GM10266 (cell line): ENCODE measurements at regions not wholly inside any gene's neighbourhood (a gene's known extent, or its start where the extent isn't known, plus 50 kb on each side); places are given as distances from the start of the nearest gene placed in this dataset.

ENCODE experiments used
- DNase-seq: peaks from one replicate; pipeline ENCODE4 v3.0.0; 2012; ENCODE audit errors: extremely low spot score
- TF ChIP-seq, protein P1 (sequence below): IDR thresholded peaks from 2 replicates; pipeline ENCODE4 v1.5.1; 2012; ENCODE audit warnings: mild to moderate bottlenecking, low read depth; ENCODE audit not compliant: control insufficient read depth, insufficient read depth; ENCODE audit errors: missing control alignments

DNA sequence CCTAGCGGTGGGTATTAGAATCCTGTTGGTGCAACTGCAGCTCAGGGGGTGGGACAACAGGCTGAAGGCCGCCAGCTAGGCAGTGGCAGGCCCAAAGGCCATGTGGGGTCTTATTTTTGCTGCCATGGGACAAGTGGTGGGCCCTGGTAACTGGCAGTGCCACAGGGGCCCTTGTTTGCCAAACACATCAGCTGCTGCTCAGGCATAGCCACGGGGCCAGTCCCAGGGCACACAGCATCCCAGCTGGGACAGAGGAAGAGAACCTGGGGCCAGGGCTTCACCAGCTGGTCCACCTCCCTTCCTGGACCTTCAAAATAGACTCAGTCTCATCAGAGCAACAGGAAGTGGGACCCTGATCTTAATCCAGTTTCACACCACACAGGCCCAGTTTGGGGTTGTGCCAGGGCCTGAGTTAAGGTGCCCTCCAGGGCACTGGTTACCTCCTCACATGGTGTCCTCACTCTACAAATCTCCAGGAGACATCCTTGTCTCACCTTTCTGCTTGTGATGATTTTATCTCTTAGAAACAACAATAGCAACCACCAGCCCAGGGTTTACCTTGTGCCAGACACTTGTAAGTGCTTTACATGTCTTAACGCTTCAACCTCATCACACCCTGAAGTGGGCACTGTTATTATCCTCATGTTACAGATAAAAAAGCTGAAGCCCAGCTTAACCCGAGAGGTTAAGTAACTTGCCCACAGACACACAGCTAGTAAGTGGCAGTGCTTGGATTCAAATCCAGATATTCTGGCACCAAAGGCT lies 98.5 kb downstream of the GYPC start:
- DNase-seq: no peak
- TF ChIP-seq, protein P1, sequence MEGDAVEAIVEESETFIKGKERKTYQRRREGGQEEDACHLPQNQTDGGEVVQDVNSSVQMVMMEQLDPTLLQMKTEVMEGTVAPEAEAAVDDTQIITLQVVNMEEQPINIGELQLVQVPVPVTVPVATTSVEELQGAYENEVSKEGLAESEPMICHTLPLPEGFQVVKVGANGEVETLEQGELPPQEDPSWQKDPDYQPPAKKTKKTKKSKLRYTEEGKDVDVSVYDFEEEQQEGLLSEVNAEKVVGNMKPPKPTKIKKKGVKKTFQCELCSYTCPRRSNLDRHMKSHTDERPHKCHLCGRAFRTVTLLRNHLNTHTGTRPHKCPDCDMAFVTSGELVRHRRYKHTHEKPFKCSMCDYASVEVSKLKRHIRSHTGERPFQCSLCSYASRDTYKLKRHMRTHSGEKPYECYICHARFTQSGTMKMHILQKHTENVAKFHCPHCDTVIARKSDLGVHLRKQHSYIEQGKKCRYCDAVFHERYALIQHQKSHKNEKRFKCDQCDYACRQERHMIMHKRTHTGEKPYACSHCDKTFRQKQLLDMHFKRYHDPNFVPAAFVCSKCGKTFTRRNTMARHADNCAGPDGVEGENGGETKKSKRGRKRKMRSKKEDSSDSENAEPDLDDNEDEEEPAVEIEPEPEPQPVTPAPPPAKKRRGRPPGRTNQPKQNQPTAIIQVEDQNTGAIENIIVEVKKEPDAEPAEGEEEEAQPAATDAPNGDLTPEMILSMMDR: no peak

DNA sequence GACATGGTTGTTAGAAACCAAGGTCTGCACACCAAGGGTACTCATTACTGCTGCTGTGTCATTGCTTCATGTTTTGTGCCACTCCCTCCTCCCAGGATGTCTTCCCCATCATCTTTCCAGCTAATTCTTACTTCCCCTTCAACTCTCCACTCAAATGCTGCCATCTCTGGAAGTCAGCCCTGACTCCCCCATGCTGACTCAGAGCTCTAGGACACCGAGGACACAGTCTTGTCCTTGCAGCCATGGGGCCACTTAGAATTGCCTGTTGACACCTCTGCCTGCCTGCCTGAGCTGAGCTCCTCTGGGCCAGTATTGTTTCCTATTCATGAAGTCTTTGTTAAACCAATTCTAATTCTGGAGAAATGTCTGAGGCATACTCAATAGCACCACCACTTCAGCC lies 100.2 kb downstream of the GYPC start:
- DNase-seq: no peak
- TF ChIP-seq, protein P1: no peak

DNA sequence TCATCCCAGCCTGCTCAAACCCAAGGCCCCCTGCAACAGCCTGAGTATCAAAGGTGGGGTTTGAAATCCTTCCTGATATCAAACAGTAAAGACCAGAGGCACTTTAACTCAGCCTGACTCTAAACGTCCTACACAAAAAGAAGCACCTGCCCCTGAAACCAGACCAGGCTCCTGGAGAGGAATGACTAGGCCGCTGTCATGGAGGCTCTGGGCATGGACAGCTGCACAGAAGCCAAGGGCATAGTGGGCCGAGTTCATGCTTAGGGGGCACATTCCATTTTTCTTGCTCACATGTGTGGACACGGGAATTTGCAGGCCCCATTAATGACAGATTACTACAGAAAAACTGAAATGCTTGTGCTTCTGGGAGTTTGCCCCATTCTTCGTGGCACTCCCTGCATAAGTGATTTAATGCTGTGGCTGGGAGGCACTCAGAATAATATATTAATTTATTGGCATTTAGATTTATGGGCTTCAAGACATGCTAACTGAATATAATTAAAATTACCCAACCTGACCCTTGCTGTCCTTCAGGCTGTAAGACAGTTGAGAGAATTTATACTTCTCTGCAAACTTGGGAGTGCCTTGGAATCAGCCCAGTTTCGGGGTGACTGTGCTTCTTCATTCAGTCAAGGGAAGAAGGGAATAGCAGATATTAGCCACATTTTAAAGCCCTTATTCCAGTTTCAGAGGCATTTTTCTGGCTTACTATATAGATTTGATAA lies 105.5 kb downstream of the GYPC start:
- DNase-seq: no peak
- TF ChIP-seq, protein P1: no peak

DNA sequence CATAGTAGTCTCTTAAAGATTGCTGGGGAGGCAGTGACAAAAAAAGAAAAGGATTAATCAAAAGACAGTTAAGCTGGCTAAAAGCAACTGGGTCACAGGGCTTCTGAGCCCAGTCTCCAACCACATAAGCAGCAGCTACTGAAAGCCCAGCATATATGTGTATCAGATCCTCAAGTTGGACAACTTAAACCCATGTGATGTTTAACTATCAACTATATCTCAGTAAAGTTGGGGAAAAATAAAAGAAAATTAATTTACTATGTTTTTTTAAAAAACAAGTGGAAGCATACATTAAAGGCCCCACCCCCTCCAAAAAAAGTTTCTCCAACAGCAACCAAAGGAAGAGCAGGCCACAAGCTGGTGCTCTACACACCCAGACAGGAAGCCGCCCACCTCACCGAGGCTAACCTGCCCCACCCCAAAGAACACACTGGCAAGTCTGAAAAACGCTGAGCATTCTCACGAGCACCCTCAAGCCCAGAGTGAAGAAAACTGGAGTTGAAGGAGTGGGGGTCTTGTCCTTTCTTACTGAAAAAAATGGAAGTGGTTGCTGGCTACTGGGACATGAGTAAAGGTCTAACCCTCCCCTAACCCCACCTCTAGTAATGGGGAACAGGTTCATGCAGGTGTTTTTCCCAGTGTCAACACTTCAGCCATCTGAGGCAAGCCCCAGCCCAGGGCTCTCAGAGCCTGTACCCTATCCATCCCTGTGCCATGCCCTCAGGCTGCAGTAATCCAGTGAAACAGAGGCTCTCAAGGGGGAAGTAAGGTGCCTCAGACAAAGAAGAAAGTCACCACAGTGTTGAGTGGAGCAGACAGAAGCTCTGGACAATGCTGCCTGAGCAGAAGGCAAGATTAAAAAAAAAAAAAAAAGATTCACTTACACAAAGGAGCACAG lies 106.3 kb downstream of the GYPC start:
- TF ChIP-seq, protein P1: no peak

DNA sequence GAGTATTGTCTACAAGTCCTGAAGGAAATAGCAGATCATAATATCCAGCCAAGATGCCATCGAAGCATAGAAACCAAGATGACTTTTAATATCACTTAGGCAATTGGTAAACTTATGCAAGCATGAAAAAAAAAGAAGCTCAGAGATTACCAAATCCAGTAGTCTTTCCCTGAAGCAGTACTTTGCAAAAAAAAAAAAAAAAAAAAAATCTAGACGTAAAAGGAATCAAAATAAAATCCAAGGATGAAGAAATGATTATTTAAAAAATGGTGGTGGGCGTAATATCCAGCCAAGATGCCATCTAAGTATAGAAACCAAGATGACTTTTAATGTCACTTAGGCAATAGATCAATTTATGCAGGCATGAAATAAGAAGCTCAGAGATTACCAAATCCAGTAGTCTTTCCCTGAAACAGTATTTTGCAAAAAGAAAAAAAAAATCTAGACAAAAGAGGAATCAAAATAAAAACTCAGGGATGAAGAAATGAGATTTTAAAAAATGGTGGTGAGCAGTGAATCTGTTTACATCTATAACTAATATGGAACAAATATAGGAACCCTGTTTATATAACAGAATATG lies 108.8 kb downstream of the GYPC start:
- DNase-seq: no peak
- TF ChIP-seq, protein P1: no peak

More for the DNA sequence above, 106.3 kb downstream of the GYPC start:
- no peak for DNase-seq

DNA sequence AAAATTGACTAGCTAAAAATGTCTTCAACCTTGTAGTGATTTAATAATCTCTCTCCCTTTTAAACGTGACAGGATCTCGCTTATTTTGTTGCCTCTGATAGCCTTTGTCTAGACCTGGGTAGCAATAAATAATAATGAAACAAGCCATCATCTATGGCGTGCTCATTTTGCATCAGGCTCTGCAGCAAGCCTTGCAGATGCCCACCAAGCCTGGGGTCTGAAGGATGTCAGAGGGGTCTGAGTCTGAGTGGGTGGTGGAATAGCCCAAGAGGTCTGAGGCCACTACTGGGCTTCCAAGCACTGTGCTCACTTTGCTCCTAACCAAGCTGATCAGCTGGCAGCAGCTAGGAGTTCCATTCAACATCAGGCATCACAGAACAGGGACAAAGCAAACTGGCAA lies 109.4 kb downstream of the GYPC start:
- TF ChIP-seq, protein P1: no peak

More for the DNA sequence above, 109.4 kb downstream of the GYPC start:
- no peak for DNase-seq
